Muscle of leg (tissue), 3 donors: ENCODE measurements at regions not wholly inside any gene's neighbourhood (a gene's known extent, or its start where the extent isn't known, plus 50 kb on each side); places are given as distances from the start of the nearest gene placed in this dataset.
"Not testable (repeated sequence)": the region's sequence is repeated elsewhere in the genome, so short reads cannot be mapped to it uniquely, and the experiment has no call there.

Source experiments
- DNase-seq: peaks from one replicate; pipeline ENCODE4 v3.0.0; 2013
- H3K27ac ChIP-seq: one replicate; pipeline ENCODE4 v1.5.1; 2013; ENCODE audit warnings: mild to moderate bottlenecking, low read length, control low read depth
- H3K27me3 ChIP-seq: one replicate; pipeline ENCODE4 v1.6.1; 2013; ENCODE audit warnings: low read length; ENCODE audit not compliant: control insufficient read depth, insufficient read depth
- H3K36me3 ChIP-seq: one replicate; pipeline ENCODE4 v1.6.1; 2013; ENCODE audit warnings: low read length; ENCODE audit not compliant: control insufficient read depth, insufficient read depth
- H3K4me1 ChIP-seq: one replicate; pipeline ENCODE4 v1.6.1; 2013; ENCODE audit warnings: low read length; ENCODE audit not compliant: control insufficient read depth, insufficient read depth
- H3K4me3 ChIP-seq: one replicate; pipeline ENCODE4 v1.5.1; 2013; ENCODE audit warnings: low read length, control low read depth
- H3K9me3 ChIP-seq: replicated peaks from 2 replicates; pipeline ENCODE4 v1.6.1; 2013; ENCODE audit warnings: low read depth, low read length; ENCODE audit not compliant: control insufficient read depth
- WGBS: methylation state at CpG from one replicate; pipeline ENCODE4 v1.1.5; 2013; ENCODE audit warnings: missing lambda C conversion rate; ENCODE audit not compliant: insufficient coverage; 5-methylcytosine and 5-hydroxymethylcytosine counted together

- no peaks in the 10 kb centered on the region for H3K9me3 ChIP-seq
- no peaks in the 10 kb centered on the region for H3K4me1 ChIP-seq
- H3K27me3 ChIP-seq: no peaks in the 10 kb centered on the region
- H3K4me3 ChIP-seq: no peak overlapping the region
- H3K36me3 ChIP-seq: no peaks in the 10 kb centered on the region
- H3K27ac ChIP-seq: no peak overlapping the region
- no CpG with 5 or more reads among the region's 2 CpGs for WGBS
- no peak for DNase-seq
Measured at GRCh38 chr7:34407586-34407985, 250.4 kb upstream of the NPSR1 start.

GRCh38 chr7:34417781-34418180 lies 240.2 kb upstream of the NPSR1 start:
- Histone ChIP-seq H3K27ac (no peak overlapping the region), H3K36me3 (no peaks in the 10 kb centered on the region), H3K4me1 (no peaks in the 10 kb centered on the region), H3K9me3 (no peaks in the 10 kb centered on the region), H3K27me3 (no peaks in the 10 kb centered on the region), H3K4me3 (no peak overlapping the region)
- no peak for DNase-seq
- 60% methylated on average over 1 of the region's 3 CpGs for WGBS

- Histone ChIP-seq H3K4me1 (no peaks in the 10 kb centered on the region), H3K9me3 (no peaks in the 10 kb centered on the region)
Measured at GRCh38 chr7:34421526-34421925, 236.5 kb upstream of the NPSR1 start.

GRCh38 chr7:34425194-34425593 lies 232.8 kb upstream of the NPSR1 start:
- no CpG with 5 or more reads among the region's 2 CpGs for WGBS
- H3K4me1 ChIP-seq: no peaks in the 10 kb centered on the region
- H3K36me3 ChIP-seq: no peaks in the 10 kb centered on the region

More at GRCh38 chr7:34421526-34421925, 236.5 kb upstream of the NPSR1 start:
- H3K27ac ChIP-seq: no peak overlapping the region
- no peak overlapping the region for H3K4me3 ChIP-seq
- DNase-seq: no peak
- no CpG with 5 or more reads among the region's 1 CpG for WGBS
- H3K36me3 ChIP-seq: no peaks in the 10 kb centered on the region
- no peaks in the 10 kb centered on the region for H3K27me3 ChIP-seq

GRCh38 chr7:34425631-34426384 lies 232.2 kb upstream of the NPSR1 start:
- WGBS: no CpG with 5 or more reads among the region's 2 CpGs
- Histone ChIP-seq H3K4me1 (no peaks in the 10 kb centered on the region), H3K27ac (no peak overlapping the region), H3K9me3 (peaks cover 2% of the 10 kb centered on the region), H3K36me3 (no peaks in the 10 kb centered on the region), H3K27me3 (no peaks in the 10 kb centered on the region), H3K4me3 (no peak overlapping the region)
- peak; percentile 12 for DNase-seq

More at GRCh38 chr7:34425194-34425593, 232.8 kb upstream of the NPSR1 start:
- H3K9me3 ChIP-seq: no peaks in the 10 kb centered on the region
- DNase-seq: no peak
- no peak overlapping the region for H3K4me3 ChIP-seq
- no peaks in the 10 kb centered on the region for H3K27me3 ChIP-seq
- no peak overlapping the region for H3K27ac ChIP-seq

GRCh38 chr7:34430456-34430855 lies 227.6 kb upstream of the NPSR1 start:
- no peaks in the 10 kb centered on the region for H3K36me3 ChIP-seq
- DNase-seq: peak; percentile 32
- H3K9me3 ChIP-seq: peaks cover 9% of the 10 kb centered on the region
- H3K4me1 ChIP-seq: no peaks in the 10 kb centered on the region
- no CpG with 5 or more reads among the region's 4 CpGs for WGBS
- H3K27me3 ChIP-seq: no peaks in the 10 kb centered on the region
- no peak overlapping the region for H3K4me3 ChIP-seq
- no peak overlapping the region for H3K27ac ChIP-seq

- Histone ChIP-seq H3K4me1 (no peaks in the 10 kb centered on the region), H3K9me3 (no peaks in the 10 kb centered on the region), H3K27me3 (no peaks in the 10 kb centered on the region), H3K36me3 (no peaks in the 10 kb centered on the region), H3K27ac (no peak overlapping the region), H3K4me3 (no peak overlapping the region)
- no peak for DNase-seq
- no CpG with 5 or more reads among the region's 3 CpGs for WGBS
Measured at GRCh38 chr7:34438436-34438835, 219.6 kb upstream of the NPSR1 start.

GRCh38 chr7:34445653-34446052 lies 212.4 kb upstream of the NPSR1 start:
- no CpG with 5 or more reads among the region's 3 CpGs for WGBS
- H3K27ac ChIP-seq: no peak overlapping the region
- H3K36me3 ChIP-seq: no peaks in the 10 kb centered on the region
- DNase-seq: no peak
- no peak overlapping the region for H3K4me3 ChIP-seq
- no peaks in the 10 kb centered on the region for H3K9me3 ChIP-seq
- H3K4me1 ChIP-seq: no peaks in the 10 kb centered on the region
- H3K27me3 ChIP-seq: no peaks in the 10 kb centered on the region

GRCh38 chr7:34448531-34448930 lies 209.5 kb upstream of the NPSR1 start:
- not testable (repeated sequence) for H3K4me3 ChIP-seq, H3K27ac ChIP-seq, H3K36me3 ChIP-seq, H3K9me3 ChIP-seq, DNase-seq, H3K4me1 ChIP-seq, H3K27me3 ChIP-seq
- no CpG with 5 or more reads among the region's 2 CpGs for WGBS

- no peaks in the 10 kb centered on the region for H3K4me1 ChIP-seq
- no peaks in the 10 kb centered on the region for H3K36me3 ChIP-seq
- H3K27me3 ChIP-seq: no peaks in the 10 kb centered on the region
- H3K9me3 ChIP-seq: no peaks in the 10 kb centered on the region
- H3K4me3 ChIP-seq: no peak overlapping the region
- WGBS: no CpG with 5 or more reads among the region's 1 CpG
- no peak overlapping the region for H3K27ac ChIP-seq
- DNase-seq: no peak
Measured at GRCh38 chr7:34449765-34450164, 208.3 kb upstream of the NPSR1 start.

GRCh38 chr7:34451183-34451582 lies 206.8 kb upstream of the NPSR1 start:
- H3K27me3 ChIP-seq: no peaks in the 10 kb centered on the region
- H3K27ac ChIP-seq: no peak overlapping the region
- no peaks in the 10 kb centered on the region for H3K36me3 ChIP-seq
- H3K4me1 ChIP-seq: no peaks in the 10 kb centered on the region
- WGBS: 100% methylated on average over 1 of the region's 1 CpG
- H3K4me3 ChIP-seq: no peak overlapping the region
- DNase-seq: no peak
- H3K9me3 ChIP-seq: no peaks in the 10 kb centered on the region
